Liver (tissue), 8 donors: ENCODE measurements at regions not wholly inside any gene's neighbourhood (a gene's known extent, or its start where the extent isn't known, plus 50 kb on each side); places are given as distances from the start of the nearest gene placed in this dataset.

ENCODE experiments used
- DNase-seq: peaks from one replicate; pipeline ENCODE4 v3.0.0-alpha.2; 2017; ENCODE audit warnings: low spot score
- H3K27ac ChIP-seq, 2 donors: one replicate each; pipeline ENCODE4 v1.7.0; 2013; ENCODE audit warnings: inconsistent platforms in 2 of 2, low read length in 2 of 2, control low read depth in 1 of 2, low read depth in 1 of 2, mild to moderate bottlenecking in 1 of 2
- H3K27me3 ChIP-seq, 4 donors: one replicate each; pipeline versions ENCODE4 v1.6.1 to v1.7.0; 2013; ENCODE audit warnings: low read length in 3 of 4, inconsistent platforms in 1 of 4, mild to moderate bottlenecking in 1 of 4, moderate library complexity in 1 of 4; ENCODE audit not compliant: control insufficient read depth in 4 of 4, insufficient read depth in 4 of 4
- H3K36me3 ChIP-seq, 4 donors: one replicate each; pipeline versions ENCODE4 v1.6.1 to v1.7.0; 2013; ENCODE audit warnings: low read length in 3 of 4, mild to moderate bottlenecking in 3 of 4, low read depth in 1 of 4, moderate library complexity in 1 of 4; ENCODE audit not compliant: control insufficient read depth in 4 of 4, insufficient read depth in 3 of 4
- H3K4me1 ChIP-seq, 4 donors: one replicate each; pipeline versions ENCODE4 v1.6.1 to v1.7.0; 2013; ENCODE audit warnings: low read length in 3 of 4, mild to moderate bottlenecking in 3 of 4, moderate library complexity in 1 of 4; ENCODE audit not compliant: control insufficient read depth in 4 of 4, insufficient read depth in 4 of 4
- H3K4me3 ChIP-seq, 3 donors: one replicate each; pipeline versions ENCODE4 v1.6.1 to v1.7.0; 2013; ENCODE audit warnings: low read length in 3 of 3, control low read depth in 1 of 3, low read depth in 1 of 3, mild to moderate bottlenecking in 1 of 3
- H3K9ac ChIP-seq, 2 donors: one replicate each; pipeline ENCODE4 v1.7.0; 2013; ENCODE audit warnings: low read length in 2 of 2, mild to moderate bottlenecking in 2 of 2, moderate library complexity in 2 of 2, control low read depth in 1 of 2, low read depth in 1 of 2
- H3K9me3 ChIP-seq, 4 donors: one replicate each; pipeline versions ENCODE4 v1.6.1 to v1.7.0; 2013; ENCODE audit warnings: low read length in 3 of 4; ENCODE audit not compliant: control insufficient read depth in 4 of 4
- CTCF ChIP-seq: fragments of 150-350 bp; IDR thresholded peaks from 2 replicates; pipeline ENCODE4 v1.5.1; 2017; ENCODE audit warnings: improper control_type of control experiment, low read depth, low read length; ENCODE audit not compliant: missing input control
- EGR1 ChIP-seq, 2 donors: IDR thresholded peaks; 2 replicates each; pipeline ENCODE4 v1.6.1; 2016 to 2018; ENCODE audit warnings: antibody characterized with exemption in 2 of 2, low read depth in 2 of 2
- FOXA1 ChIP-seq: IDR thresholded peaks from 2 replicates; pipeline ENCODE4 v1.6.1; 2016; ENCODE audit warnings: antibody characterized with exemption
- FOXA2 ChIP-seq: IDR thresholded peaks from 2 replicates; pipeline ENCODE4 v1.6.1; 2016; ENCODE audit warnings: antibody characterized with exemption
- GABPA ChIP-seq, 2 donors: IDR thresholded peaks in 1 of 2; conservative IDR thresholded peaks in 1 of 2; 2 replicates each; pipeline ENCODE4 v1.6.1; 2016; ENCODE audit warnings: antibody characterized with exemption in 2 of 2, mild to moderate bottlenecking in 1 of 2, moderate library complexity in 1 of 2
- HNF4A ChIP-seq, 2 donors: conservative IDR thresholded peaks; 2 replicates each; pipeline ENCODE4 v1.6.1; 2016; ENCODE audit warnings: antibody characterized with exemption in 2 of 2, mild to moderate bottlenecking in 2 of 2
- HNF4G ChIP-seq: IDR thresholded peaks from 2 replicates; pipeline ENCODE4 v1.6.1; 2016; ENCODE audit warnings: antibody characterized with exemption
- JUND ChIP-seq, 2 donors: IDR thresholded peaks; 2 replicates each; pipeline ENCODE4 v1.6.1; 2016; ENCODE audit warnings: antibody characterized with exemption in 2 of 2
- MAX ChIP-seq: IDR thresholded peaks from 2 replicates; pipeline ENCODE4 v1.6.1; 2016; ENCODE audit warnings: antibody characterized with exemption
- NR2F2 ChIP-seq: IDR thresholded peaks from 2 replicates; pipeline ENCODE4 v1.6.1; 2016; ENCODE audit warnings: antibody characterized with exemption
- RAD21 ChIP-seq, 2 donors: IDR thresholded peaks; 2 replicates each; pipeline ENCODE4 v1.6.1; 2016; ENCODE audit warnings: antibody characterized with exemption in 2 of 2, mild to moderate bottlenecking in 2 of 2
- RXRA ChIP-seq, 2 donors: IDR thresholded peaks; 2 replicates each; pipeline ENCODE4 v1.6.1; 2017 to 2018; ENCODE audit warnings: antibody characterized with exemption in 2 of 2, mild to moderate bottlenecking in 1 of 2
- SP1 ChIP-seq: IDR thresholded peaks from 2 replicates; pipeline ENCODE4 v1.6.1; 2018; ENCODE audit warnings: antibody characterized with exemption, mild to moderate bottlenecking
- TAF1 ChIP-seq: conservative IDR thresholded peaks from 2 replicates; pipeline ENCODE4 v1.6.1; 2016; ENCODE audit warnings: antibody characterized with exemption, mild to moderate bottlenecking
- YY1 ChIP-seq: IDR thresholded peaks from 2 replicates; pipeline ENCODE4 v1.6.1; 2016; ENCODE audit warnings: antibody characterized with exemption, mild to moderate bottlenecking
- ZBTB33 ChIP-seq: IDR thresholded peaks from 2 replicates; pipeline ENCODE4 v1.6.1; 2016; ENCODE audit warnings: antibody characterized with exemption
- WGBS: extraction: QIAGEN DNeasy Blood & Tissue Kit; methylation state at CpG from one replicate; pipeline ENCODE4 v1.1.7; 2013; 5-methylcytosine and 5-hydroxymethylcytosine counted together
- TF ChIP-seq, protein P1 (sequence below): IDR thresholded peaks from 2 replicates; pipeline ENCODE4 v1.6.1; 2016; ENCODE audit warnings: antibody characterized with exemption
- TF ChIP-seq, protein P2 (sequence below): IDR thresholded peaks from 2 replicates; pipeline ENCODE4 v1.6.1; 2016; ENCODE audit warnings: antibody characterized with exemption, mild to moderate bottlenecking
- donor health status: healthy.
- donor health status: healthy.
- donor health status: healthy.
- donor health status: healthy.
- donor health status: healthy.

- no peak for TF ChIP-seq HNF4A (conservative IDR thresholded peaks at IDR 0.05)
- no peak for TF ChIP-seq SP1
- no peak for TF ChIP-seq HNF4G
- TF ChIP-seq ZBTB33: no peak
- TF ChIP-seq EGR1 (IDR thresholded peaks at IDR 0.05; ENCODE audit: low read depth in 2 of 2): no peak
- TF ChIP-seq GABPA (IDR thresholded peaks at IDR 0.05 in 1 of 2, conservative IDR thresholded peaks at IDR 0.05 in 1 of 2): no peak
- TF ChIP-seq CTCF: no peak
- TF ChIP-seq, protein P1, sequence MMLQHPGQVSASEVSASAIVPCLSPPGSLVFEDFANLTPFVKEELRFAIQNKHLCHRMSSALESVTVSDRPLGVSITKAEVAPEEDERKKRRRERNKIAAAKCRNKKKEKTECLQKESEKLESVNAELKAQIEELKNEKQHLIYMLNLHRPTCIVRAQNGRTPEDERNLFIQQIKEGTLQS: no peak
- no peak for TF ChIP-seq FOXA1
- TF ChIP-seq YY1: no peak
- no peak for TF ChIP-seq RXRA (IDR thresholded peaks at IDR 0.05)
- TF ChIP-seq, protein P2, sequence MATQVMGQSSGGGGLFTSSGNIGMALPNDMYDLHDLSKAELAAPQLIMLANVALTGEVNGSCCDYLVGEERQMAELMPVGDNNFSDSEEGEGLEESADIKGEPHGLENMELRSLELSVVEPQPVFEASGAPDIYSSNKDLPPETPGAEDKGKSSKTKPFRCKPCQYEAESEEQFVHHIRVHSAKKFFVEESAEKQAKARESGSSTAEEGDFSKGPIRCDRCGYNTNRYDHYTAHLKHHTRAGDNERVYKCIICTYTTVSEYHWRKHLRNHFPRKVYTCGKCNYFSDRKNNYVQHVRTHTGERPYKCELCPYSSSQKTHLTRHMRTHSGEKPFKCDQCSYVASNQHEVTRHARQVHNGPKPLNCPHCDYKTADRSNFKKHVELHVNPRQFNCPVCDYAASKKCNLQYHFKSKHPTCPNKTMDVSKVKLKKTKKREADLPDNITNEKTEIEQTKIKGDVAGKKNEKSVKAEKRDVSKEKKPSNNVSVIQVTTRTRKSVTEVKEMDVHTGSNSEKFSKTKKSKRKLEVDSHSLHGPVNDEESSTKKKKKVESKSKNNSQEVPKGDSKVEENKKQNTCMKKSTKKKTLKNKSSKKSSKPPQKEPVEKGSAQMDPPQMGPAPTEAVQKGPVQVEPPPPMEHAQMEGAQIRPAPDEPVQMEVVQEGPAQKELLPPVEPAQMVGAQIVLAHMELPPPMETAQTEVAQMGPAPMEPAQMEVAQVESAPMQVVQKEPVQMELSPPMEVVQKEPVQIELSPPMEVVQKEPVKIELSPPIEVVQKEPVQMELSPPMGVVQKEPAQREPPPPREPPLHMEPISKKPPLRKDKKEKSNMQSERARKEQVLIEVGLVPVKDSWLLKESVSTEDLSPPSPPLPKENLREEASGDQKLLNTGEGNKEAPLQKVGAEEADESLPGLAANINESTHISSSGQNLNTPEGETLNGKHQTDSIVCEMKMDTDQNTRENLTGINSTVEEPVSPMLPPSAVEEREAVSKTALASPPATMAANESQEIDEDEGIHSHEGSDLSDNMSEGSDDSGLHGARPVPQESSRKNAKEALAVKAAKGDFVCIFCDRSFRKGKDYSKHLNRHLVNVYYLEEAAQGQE: no peak
- no peak for TF ChIP-seq MAX
- no peak for TF ChIP-seq JUND (IDR thresholded peaks at IDR 0.05)
- TF ChIP-seq FOXA2: no peak
- no peak for TF ChIP-seq RAD21 (IDR thresholded peaks at IDR 0.05)
- TF ChIP-seq TAF1: no peak
- no peak for TF ChIP-seq NR2F2
- no peaks in the 10 kb centered on the region for H3K4me1 ChIP-seq
- H3K27me3 ChIP-seq: no peaks in the 10 kb centered on the region
- H3K27ac ChIP-seq: no peak overlapping the region
- H3K4me3 ChIP-seq: no peak overlapping the region
- H3K9me3 ChIP-seq: no peaks in the 10 kb centered on the region
- 89% methylated on average over 3 of the region's 3 CpGs for WGBS
- no peak for DNase-seq
- H3K36me3 ChIP-seq: no peaks in the 10 kb centered on the region
- H3K9ac ChIP-seq: no peak overlapping the region
These were observed 487.5 kb upstream of the SALL1 start for GRCh38 chr16:51638339-51639135.
